ENCODE measurements at regions not wholly inside any gene's neighbourhood (a gene's known extent, or its start where the extent isn't known, plus 50 kb on each side); places are given as distances from the start of the nearest gene placed in this dataset.

DNA sequence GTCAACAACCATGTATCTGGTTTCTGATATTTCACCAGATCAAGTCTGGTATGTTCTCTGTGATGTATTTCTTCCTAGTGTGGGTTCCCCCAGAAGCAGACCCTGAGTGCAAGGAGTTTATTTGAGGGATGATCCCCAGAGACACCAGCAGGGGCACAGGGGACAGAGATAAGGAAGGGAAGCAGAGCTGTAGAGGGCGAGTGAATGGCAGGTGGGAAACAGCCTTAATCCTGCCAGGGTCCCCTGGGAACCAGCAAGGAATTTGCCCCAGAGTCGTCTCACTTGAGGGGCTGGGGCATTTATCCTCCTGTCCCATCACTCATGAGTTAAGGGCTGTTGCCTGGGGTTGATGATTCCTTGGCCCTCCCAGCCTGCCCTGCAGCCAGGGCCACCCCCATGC lies 206.4 kb upstream of the BCOR start:
- peak; percentile 41 for DNase-seq

DNA sequence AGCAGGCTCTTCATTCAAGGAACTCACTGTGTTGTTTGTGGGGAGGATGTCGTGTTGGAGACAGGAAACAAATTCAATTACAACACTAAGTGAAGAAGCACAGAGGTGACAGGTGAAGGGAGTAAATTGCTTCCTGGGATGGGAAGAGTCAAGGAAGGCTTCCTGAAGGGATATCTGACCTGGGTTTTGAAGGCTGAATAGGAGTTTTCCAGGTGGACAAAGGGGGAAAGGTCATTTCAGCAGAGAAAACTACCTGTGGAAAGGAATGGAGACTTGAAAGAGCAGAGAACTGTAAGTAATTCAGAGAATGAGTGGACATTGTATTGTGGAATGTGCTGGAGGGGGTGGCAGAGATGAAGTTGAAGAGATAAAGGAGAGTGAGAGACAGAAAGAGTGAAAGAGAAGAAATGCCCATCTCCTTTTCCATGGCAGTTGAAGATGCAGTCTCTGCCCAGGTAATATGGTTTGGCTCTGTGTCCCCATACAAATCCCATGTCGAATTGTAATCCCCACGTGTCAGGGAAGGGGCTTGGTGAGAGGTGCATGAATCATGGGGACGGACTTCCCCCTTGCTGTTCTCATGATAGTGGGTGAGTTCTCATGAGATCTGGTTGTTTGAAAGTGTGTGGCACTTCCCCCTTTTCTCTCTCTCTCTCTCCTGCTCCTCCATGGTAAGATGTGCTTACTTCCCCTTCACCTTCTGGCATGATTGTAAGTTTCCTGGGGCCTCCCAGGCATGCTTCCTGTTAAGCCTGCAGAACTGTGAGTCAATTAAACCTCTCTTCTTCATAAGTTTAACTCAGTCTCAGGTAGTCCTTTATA lies 205.7 kb upstream of the BCOR start:
- peak; percentile 60 for DNase-seq

DNA sequence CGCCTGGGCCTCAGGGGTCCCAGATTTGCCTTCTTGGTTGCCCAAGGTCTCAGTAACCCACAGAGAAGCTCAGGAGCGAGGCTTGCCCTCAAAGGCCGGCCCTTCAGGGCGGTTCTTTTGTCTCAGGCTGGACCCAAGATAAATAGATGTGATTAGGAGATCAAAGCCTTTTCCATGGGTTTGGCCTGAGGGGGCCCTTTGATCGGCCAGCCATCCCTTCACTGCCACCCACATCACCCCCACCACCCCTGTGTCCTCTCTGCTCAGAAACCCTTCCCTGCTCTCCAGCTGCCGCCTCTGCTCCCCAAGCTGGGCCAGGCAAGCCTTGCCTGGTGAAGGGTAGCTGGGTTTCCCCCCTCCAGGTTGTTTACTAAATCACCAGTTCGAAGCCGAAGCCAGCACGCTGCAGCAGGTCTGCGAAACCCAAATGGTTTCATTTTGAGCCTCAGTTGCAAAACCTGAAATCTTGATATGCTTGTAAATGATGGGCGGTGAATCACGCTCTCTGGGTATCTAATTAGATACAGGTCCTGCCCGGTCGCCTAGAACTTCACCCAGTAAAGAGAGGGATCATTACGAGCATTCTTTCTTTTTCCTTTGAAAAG lies 202.6 kb upstream of the BCOR start:
- peak; percentile 91 for DNase-seq

DNA sequence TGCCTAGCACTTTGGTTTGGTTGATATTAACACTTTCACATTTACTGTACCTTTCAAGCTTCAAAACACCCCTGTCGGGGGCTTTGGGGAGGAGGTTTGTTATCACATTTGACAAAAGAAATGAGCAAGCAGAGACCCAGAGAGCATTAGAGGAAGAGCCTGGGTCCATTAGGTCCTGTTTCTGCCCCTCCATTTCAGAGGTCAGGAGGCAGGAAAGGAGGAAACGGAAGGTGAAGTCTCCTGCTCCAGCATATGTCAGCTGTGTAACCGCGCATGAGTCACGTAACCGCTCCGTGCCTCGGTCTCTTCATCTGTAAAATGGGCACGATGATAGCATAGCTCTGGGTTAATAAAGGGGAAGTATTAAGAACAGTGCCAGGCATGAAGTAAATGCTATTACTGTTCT lies 201.9 kb upstream of the BCOR start:
- DNase-seq = no peak

DNA sequence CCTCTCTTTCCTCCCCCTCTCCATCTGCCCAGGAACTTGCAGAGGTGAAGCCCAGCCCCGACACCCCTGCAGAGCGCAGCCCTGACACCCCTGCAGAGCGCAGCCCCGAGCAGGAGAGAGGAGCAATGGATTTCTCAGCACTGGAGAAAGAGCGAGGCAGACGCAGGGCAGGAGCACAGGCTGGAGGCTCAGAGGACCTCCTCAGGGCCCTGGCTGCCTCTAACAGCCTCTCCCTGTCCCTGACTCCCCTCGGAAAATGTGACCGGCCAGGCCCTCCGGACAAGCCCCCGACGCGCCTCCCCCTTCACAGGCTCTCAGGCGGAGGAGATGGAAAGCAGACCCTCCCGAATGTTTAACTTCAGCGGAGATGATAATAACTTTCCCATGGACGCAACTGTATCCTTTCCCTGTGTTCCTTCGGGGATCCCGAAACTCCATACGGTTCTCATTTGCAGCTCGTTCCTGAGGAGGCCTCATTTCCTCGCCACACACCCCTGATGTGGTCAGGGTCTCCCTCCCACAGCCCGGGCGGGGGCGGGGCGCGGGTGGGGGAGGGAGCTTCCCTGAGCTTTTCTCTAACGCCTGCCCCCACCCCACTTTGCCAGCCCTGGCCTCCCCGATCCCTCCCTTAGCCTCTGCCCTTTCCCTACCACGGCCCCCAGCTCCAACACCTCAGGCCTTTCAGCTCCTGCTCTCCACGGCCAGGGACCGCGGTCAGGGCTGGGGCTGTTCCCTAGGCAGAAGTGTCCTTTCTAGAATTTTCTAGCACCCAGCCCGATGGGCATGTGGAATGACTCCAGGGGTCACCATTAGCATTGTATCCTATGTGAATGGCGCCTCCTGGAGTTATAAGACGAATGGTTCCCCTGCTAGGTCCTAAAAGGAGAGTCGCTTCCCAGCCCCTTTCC lies 201.1 kb upstream of the BCOR start:
- peak; percentile 89 for DNase-seq

DNA sequence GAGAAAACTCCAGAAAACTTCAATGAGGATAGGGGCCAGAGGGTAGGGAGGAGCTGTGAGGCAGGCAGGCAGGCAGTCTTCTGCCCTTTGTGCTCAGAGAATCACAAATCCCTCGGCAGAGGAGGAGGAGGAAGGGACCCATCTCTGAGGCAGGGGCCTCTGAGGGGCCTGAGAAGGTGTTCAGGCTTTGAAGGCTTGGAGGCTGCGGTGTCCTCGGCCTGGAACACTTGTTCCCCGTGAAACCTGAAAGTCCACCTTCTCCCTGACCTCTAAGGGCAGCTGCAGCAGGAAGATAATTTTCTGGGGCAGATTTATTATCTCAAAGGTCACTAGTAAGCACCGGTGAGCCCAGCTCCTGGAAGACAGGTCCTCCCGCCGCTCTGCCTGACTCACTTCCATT lies 200.3 kb upstream of the BCOR start:
- peak; percentile 82 for DNase-seq

DNA sequence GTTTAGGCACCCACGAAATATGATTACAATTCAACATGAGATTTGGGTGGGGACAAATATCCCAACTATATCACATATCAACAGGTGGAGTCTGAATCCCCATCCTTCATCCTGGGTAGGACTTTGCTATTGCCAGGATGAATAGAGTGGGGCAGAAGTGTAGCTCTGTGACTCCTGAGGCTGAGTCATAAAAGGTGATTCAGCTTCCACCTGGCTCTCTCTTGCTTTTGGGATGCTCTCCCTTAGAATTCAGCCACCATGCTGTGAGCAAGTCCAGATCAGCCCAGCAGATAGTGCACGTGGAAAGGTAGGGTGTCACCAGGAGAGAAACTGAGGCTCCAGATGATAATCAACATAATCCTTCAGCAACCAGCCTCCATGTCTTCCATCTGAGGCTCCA lies 193.8 kb upstream of the BCOR start:
- no peak for DNase-seq

DNA sequence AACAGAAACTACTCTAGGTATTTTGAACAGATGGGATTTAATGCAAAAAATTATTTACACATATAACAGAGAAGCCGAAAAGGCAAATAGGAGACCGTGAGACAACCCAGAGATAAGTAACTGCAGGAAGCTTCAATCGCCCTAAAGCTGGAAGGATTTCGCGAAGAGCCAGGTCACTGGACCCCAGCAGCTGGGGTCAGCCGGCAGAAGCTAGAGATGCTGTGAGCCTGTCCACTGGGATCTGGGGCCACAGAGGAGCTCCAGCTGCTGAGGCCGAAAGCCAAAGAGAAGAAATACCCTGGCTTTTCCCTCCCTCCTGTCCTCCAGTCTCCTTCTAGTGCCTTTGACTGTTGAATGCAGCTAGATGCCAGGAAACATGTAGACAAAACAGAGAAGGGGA lies 192.8 kb upstream of the BCOR start:
- no peak for DNase-seq

DNA sequence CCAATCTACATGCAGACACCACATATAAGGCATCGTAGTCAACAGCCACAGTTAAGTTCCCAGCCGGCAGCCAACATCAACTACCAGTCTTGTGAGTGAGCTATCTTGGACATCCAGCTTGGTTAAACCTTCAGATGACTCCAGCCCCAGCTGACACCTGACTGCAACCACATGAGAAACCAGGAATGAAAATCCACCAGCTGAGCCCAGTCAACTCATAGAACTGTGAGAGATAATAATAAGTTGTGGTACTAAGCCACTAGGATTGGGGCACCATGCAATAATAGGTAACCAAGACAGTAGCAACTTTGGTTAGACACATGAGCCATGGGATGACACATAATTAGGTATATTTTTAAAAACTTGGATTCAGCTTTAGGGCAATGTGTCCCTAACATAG lies 188.1 kb upstream of the BCOR start:
- DNase-seq = no peak

DNA sequence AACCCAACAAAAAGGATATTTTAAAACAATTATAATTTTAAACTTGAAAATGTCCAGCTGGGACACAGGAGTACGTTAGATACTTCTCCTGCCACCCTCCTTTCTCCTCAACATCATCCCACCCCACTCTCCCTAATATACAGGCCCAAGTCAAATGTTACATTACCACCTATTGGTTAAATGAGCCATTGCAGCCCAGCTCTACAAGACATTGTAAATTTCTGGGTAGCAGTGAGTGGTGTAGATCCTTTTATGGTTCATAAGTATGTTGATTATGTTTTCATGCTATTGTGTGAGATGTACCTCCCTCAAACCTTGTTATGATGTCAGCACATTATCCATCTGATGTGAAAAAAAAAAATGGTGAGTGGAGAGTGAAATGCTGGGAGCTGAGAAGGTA lies 187.1 kb upstream of the BCOR start:
- no peak for DNase-seq

DNA sequence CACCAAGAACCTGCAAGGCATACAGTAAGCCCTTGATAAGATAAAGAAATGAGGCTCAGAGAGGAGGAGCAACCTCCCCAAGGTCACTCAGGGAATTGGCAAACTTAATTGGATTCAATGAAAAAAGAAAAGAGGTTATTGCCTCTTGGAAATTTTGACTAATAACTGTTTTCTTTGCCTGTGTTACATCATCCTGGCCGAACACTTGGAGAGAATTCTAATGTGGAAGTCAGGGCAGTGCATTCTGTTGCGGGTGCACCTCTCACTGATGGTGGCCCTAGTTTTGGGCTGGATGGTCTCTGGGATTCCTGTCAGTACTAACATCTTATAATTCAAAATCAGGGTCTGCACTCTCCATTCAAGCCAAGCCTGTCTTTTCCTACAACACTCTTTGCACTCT lies 186.2 kb upstream of the BCOR start:
- DNase-seq = no peak

DNA sequence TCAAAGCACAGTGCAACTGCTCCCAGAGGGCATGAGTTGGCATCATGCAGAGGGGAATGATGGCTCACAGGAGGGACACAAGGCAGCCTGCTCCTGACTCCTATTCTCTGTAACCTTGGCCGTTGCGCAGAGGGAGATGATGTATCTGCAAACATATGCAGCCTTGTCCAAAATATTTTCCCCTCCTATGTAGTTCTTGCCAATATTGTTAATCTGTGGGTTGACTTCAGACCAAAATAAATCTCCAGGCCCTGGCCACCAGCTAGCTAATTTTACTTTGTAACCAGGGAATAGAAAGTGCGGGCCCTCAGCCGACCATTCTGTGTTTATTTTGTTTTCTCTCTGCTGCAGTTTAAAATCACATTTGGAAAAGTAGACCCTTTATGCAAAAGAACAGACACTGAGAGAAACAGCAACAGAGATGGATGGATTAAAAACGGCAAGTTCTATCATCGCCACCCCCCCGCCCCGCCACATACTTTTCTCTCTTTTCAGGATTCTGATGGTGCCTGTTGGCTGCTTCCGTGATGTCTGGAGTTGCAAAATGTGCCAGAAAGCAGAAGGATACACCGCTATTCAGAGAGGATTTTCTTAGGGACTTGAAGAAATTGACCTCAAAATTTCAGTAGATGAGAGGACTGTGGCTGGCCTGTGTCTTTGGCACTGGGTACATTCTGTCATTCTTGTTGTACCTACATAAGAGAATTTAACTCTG lies 185.3 kb upstream of the BCOR start:
- DNase-seq = no peak

DNA sequence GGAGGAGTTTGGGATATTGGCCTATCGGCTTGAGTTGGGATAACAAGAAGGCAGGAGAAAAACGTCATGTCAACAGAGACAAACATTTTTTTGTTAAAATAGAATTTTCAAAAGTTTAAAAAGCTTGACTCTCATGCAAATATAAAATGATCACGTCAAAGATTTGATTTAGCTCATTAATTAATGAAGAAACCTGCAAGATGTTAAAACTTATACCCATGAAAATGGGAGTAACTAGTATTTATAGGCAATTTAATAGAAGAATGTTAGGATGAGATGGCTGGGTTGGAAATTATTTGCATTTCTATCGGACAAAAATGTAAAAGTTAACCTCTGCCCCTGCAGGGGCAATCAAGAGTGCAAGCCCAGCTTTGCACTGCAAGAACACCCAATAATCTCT lies 184.6 kb upstream of the BCOR start:
- no peak for DNase-seq

DNA sequence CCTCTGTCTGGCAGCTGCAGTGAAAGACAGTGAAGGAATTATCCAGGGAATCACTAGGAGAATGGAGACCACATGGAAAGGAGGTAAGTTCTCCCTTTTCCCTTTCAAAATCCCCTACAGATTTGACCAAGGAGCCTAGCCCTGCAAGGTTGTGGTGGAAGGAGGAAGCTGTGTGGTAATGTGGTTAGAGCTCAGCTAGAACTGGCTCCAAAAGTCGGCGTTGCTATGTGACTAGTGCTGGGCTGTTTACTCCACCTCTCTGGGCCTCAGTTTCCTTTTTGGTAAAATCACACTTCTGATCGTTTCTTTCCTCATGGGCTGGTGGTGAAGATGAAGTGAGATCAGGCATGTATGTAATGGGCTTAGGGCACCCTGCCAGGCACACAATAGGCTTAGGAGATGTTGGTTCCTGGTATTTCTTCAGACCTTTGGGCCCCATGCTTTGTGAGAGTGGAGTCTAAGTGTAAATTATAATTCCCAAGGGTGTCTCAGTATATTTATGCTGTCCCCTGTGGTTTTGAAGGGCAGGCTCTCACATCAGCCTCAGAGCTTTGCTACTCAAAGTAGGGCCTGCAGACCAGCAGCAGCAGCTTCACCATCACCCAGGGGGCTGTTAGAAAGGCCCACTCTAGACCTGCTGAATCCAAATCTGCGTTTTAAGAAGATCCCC lies 183.7 kb upstream of the BCOR start:
- DNase-seq = no peak

DNA sequence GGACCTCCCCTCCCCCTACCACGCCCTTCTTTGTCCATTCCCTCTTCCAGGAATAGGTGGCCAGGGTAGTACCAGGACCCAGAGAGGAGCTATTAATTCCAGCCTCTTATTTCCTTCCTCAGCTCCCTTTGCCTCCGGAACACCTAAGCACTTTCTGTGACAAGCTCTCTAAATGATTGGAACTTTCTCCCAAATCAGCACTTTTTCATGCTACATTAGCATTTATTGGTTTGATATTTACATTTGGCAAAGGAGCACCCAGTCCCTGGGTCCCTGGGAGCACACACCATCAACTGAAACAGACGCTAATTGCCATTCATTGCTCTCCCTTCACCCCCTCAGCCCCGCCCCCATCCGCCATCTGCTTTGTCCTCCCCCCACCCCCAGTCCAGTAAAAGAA lies 182.0 kb upstream of the BCOR start:
- DNase-seq = peak; percentile 79

DNA sequence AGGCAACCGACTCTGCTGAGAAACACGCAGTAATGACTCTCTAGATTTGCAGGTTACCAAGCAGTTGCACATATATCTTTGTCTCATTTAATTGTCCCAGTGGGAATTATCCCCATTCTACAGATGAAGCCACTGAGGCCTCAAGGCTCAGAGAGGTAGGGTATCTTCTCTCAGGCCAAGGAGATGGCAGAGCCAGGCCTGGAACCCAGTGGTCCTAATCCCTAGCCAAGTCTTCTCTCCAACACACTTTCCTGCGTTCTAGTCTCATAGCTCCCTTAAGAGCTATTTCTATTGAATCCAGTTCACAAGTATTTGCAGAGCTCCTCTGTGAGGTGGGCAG lies 181.3 kb upstream of the BCOR start:
- no peak for DNase-seq

DNA sequence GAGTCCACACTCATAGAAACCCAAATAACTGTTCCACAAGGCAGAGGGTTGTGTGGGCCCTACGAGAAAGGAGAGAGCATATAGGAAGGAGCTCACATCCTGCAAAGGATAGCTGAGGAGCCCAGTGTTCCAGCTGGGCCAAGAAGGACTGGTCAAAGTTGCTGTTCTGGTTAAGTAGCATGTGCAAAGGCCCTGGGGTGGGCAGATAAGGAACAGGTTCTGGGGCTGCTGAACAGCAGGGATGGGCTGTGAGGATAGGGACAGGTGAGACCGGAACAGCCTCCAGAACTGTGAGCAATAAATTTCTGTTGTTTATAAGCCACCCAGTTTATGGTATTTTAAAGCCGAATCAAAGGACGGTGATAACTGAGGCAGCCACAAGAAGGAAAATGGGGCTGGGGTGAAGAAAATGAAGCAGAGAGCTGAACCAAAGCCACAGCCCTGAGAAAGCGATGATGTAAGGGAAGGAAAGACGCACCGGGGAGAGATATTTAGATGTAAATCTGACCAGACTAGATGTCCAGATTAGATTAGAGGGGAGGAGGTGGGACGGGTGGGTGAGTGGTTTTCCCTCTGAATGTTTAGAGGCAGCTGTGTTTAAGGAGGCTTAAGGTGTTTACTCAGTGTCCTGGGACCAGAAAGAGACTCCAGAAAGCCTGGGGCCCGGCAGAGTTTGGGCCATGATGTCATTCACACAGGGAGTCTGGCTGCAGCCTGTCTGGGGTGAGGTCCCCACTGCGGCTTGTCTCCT lies 180.8 kb upstream of the BCOR start:
- peak; percentile 97 for DNase-seq

DNA sequence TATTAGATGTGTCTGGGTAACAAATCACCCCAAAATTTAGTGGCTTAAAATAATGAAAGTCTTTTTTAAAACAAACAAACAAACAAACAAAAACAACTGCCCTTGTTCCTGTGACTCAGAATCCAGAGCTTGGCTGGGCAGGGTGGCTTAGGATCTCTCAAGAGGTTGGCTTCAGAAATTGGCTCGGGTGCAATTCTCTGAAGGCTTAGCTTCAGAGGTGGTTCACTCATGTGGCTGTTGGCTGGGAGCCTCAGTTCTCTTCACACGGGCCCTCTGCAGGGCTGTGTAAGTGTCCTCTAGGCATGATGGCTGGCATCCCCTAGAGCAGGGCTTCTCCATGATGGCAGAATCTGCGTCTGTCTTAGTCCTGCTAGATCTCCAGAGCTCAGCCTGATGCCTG lies 179.9 kb upstream of the BCOR start:
- no peak for DNase-seq

DNA sequence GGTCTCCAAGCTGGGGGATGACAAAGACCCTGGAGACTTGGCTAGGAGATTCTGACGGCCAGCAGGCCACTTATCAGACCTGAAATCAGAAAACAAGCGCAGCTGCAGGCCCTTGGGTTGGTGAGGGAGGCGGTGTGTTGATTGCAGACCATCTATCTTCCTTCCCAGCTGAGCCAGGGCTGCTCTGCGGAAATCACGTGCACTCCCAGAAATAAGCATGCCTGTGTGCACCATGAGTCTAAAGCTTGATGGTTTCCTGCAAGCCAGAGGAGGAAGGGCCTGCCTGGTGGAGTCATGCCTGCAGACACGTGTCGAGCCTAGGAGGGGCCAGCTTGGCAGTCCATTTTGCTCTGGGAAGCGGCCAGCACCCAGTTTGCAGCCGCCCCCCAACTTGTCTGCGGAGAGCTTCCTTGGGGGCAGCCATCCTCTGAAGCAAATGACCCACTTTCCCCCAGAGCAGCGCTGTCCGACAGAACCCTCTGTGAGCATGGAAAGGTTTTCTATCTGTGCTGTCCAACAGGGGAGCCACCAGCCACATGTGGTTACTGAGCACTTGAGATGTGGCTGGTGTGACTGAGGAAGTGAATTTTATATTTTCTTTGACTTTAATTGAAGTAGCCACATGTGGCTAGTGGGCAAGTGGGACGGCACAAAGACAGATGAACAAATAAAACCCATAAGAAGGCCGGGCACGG lies 175.7 kb upstream of the BCOR start:
- peak; percentile 94 for DNase-seq

DNA sequence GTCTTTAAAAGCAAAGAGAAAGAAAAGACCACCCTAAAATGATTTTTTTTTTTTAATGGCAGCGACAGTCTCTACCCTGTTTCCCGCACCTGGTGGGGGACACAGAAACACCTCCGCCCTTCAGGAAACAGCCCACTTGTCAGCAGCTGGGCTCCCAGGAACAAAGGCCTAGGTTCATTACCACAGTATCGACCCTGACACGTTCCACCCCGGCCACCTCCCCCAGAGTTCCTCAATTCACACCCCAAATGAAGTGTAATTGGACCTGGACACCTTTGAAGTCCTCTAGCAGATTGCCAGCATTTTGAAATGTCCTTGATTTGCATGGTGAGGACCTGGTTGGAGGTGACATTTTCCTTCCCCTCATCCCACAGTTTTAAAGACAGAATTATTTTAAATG lies 175.0 kb upstream of the BCOR start:
- no peak for DNase-seq

DNA sequence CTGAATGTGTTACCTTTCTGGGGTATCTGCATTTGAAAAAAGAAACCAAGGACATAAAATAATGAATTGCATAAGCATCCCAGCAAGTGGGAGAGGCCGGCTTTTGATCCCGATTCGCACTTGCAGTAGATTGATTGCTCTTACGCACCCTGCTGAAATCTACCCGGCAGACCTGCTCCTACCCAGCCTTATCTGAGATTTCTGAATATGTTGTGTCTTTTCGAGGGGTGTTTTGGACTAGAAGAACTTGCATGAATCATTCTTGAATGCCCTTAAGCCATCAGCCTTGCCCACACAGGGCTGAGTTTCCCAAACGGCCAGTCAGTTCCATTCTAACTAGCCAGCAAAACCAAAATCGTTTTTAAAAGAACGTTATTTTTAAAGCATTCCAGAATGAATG lies 174.4 kb upstream of the BCOR start:
- no peak for DNase-seq

Measured in islet precursor cell (in vitro differentiated cells).